ENCODE measurements at regions not wholly inside any gene's neighbourhood (a gene's known extent, or its start where the extent isn't known, plus 50 kb on each side); places are given as distances from the start of the nearest gene placed in this dataset.
"Not testable (repeated sequence)": the region's sequence is repeated elsewhere in the genome, so short reads cannot be mapped to it uniquely, and the experiment has no call there.

- H3K27me3 ChIP-seq; H3K4me1 ChIP-seq (ENCODE audit: insufficient read depth); H3K36me3 ChIP-seq (replicated peaks; ENCODE audit: insufficient read depth, low read depth); H3K27ac ChIP-seq; H3K9me3 ChIP-seq (ENCODE audit: low read depth); H3K79me2 ChIP-seq; H2AFZ ChIP-seq; H3K9me2 ChIP-seq (replicated peaks; ENCODE audit: insufficient read depth); DNase-seq (ENCODE audit: low spot score); H3K4me3 ChIP-seq; H4K20me1 ChIP-seq (ENCODE audit: insufficient read depth, poor library complexity, severe bottlenecking); H3K4me2 ChIP-seq: not testable (repeated sequence)
- 92% methylated on average over 3 of the region's 3 CpGs for WGBS (ENCODE audit: low lambda C conversion rate, missing lambda C conversion rate)
These were observed 456.1 kb downstream of the SPATA31A1 start for GRCh38 chr9:39811615-39812014.

- not testable (repeated sequence) for H3K27ac ChIP-seq; H3K9me2 ChIP-seq (replicated peaks; ENCODE audit: insufficient read depth); H3K79me2 ChIP-seq; H3K4me1 ChIP-seq (ENCODE audit: insufficient read depth); H3K4me3 ChIP-seq; H4K20me1 ChIP-seq (ENCODE audit: insufficient read depth, poor library complexity, severe bottlenecking); H3K36me3 ChIP-seq (replicated peaks; ENCODE audit: insufficient read depth, low read depth); H3K27me3 ChIP-seq; H3K4me2 ChIP-seq; H2AFZ ChIP-seq; H3K9me3 ChIP-seq (ENCODE audit: low read depth)
- 27% methylated on average over 4 of the region's 4 CpGs for WGBS (ENCODE audit: low lambda C conversion rate, missing lambda C conversion rate)
- peak; percentile 45 for TF ChIP-seq CTCF (IDR thresholded peaks at IDR 0.05; ENCODE audit: poor library complexity)
- peak; percentile 5 for DNase-seq (ENCODE audit: low spot score)
These were observed 473.0 kb downstream of the SPATA31A1 start for GRCh38 chr9:39828457-39828856.
